SK-N-SH treated with all-trans-retinoic acid at 6 μM for 48 hours (cell line): ENCODE measurements at regions not wholly inside any gene's neighbourhood (a gene's known extent, or its start where the extent isn't known, plus 50 kb on each side); places are given as distances from the start of the nearest gene placed in this dataset.

ENCODE experiments used
- ARNTL ChIP-seq: fragments of 450-650 bp; formaldehyde crosslinking; IDR thresholded peaks from 2 replicates; pipeline ENCODE4 v1.5.0; 2020; ENCODE audit warnings: low read depth, mild to moderate bottlenecking, moderate library complexity, borderline replicate concordance
- BACH2 ChIP-seq: fragments of 250-450 bp; sonication (Bioruptor Pico); IDR thresholded peaks from 2 replicates; pipeline ENCODE4 v1.9.0; 2021; ENCODE audit warnings: mild to moderate bottlenecking, borderline replicate concordance
- CSDC2 ChIP-seq: fragments of 250-450 bp; sonication (Bioruptor Pico); IDR thresholded peaks from 2 replicates; pipeline ENCODE4 v1.5.0; 2020; ENCODE audit warnings: mild to moderate bottlenecking, moderate library complexity
- GLIS3 ChIP-seq: fragments of 250-450 bp; sonication (Bioruptor Pico); IDR thresholded peaks from 2 replicates; pipeline ENCODE4 v1.5.0; 2020; ENCODE audit warnings: mild to moderate bottlenecking, moderate library complexity
- PPARA ChIP-seq: fragments of 250-450 bp; sonication (Bioruptor Pico); IDR thresholded peaks from 2 replicates; pipeline ENCODE4 v1.5.0; 2020; ENCODE audit warnings: mild to moderate bottlenecking, borderline replicate concordance
- RARB ChIP-seq: fragments of 250-450 bp; sonication (Bioruptor Pico); IDR thresholded peaks from 2 replicates; pipeline ENCODE4 v1.8.0; 2021; ENCODE audit warnings: mild to moderate bottlenecking, moderate library complexity
- TCF4 ChIP-seq: fragments of 250-450 bp; sonication (Bioruptor Pico); IDR thresholded peaks from 2 replicates; pipeline ENCODE4 v1.8.0; 2021; ENCODE audit warnings: mild to moderate bottlenecking, moderate library complexity, borderline replicate concordance
- ZNF565 ChIP-seq: fragments of 450-650 bp; formaldehyde crosslinking; conservative IDR thresholded peaks from 2 replicates; pipeline ENCODE4 v1.5.0; 2020; ENCODE audit warnings: low read depth, mild to moderate bottlenecking, moderate library complexity
- TF ChIP-seq, protein P1 (sequence below): fragments of 250-450 bp; sonication (Bioruptor Pico); IDR thresholded peaks from 2 replicates; pipeline ENCODE4 v1.8.0; 2020; ENCODE audit warnings: mild to moderate bottlenecking, moderate library complexity, borderline replicate concordance
- TF ChIP-seq, protein P2 (sequence below): fragments of 250-450 bp; sonication (Bioruptor Pico); IDR thresholded peaks from 2 replicates; pipeline ENCODE4 v1.5.0; 2020; ENCODE audit warnings: mild to moderate bottlenecking, moderate library complexity
- TF ChIP-seq, protein P3 (sequence below): fragments of 250-450 bp; sonication (Bioruptor Pico); IDR thresholded peaks from 2 replicates; pipeline ENCODE4 v1.5.1; 2020; ENCODE audit warnings: low read depth, mild to moderate bottlenecking, moderate library complexity

DNA sequence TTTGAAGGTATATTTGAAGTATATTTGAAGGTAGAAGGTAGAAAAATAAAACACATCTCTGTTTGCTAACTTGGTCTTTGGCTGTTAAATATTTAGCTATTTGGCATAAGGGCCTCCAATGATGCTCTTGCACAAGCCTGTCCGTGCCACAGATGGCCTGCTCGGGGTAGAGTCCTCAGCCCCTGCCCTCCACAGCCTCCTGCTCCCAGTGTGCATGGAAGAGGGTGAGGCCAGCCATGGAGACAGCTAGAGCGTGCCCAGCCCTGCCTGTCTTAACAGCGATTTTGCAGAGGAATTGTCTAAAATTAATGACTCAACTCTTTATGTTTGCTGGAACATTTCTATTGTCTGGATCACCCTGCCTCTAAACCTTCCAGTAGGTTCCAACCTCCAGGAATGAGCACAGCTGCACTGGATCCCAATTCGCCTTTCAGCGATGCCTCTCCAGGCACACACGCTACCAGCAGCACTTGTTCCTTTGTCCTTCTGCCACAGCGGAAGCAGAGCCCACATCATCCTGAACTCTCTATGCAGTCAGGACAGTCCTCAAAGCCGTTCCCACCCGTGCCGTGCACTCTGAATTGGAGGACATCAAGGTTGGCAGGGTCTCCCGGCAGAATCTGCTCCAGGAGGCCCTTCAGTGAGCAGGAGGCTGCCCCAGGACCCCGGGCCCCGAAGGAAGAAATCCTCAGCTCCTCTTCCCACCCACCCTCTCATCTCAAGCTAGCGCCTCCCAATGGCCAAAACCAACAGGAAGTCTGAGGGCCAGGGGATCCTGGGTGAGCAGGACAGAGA, 254.0 kb upstream of the IRX1 start:
- TF ChIP-seq RARB (CRISPR knock-in tag), result no peak
- TF ChIP-seq ZNF565 (CRISPR knock-in tag), result no peak
- no peak for TF ChIP-seq ARNTL (CRISPR knock-in tag)
- TF ChIP-seq TCF4, result no peak
- TF ChIP-seq PPARA (CRISPR knock-in tag), result no peak
- no peak for TF ChIP-seq CSDC2 (CRISPR knock-in tag)
- TF ChIP-seq BACH2 (CRISPR knock-in tag), result no peak
- TF ChIP-seq, protein P1, sequence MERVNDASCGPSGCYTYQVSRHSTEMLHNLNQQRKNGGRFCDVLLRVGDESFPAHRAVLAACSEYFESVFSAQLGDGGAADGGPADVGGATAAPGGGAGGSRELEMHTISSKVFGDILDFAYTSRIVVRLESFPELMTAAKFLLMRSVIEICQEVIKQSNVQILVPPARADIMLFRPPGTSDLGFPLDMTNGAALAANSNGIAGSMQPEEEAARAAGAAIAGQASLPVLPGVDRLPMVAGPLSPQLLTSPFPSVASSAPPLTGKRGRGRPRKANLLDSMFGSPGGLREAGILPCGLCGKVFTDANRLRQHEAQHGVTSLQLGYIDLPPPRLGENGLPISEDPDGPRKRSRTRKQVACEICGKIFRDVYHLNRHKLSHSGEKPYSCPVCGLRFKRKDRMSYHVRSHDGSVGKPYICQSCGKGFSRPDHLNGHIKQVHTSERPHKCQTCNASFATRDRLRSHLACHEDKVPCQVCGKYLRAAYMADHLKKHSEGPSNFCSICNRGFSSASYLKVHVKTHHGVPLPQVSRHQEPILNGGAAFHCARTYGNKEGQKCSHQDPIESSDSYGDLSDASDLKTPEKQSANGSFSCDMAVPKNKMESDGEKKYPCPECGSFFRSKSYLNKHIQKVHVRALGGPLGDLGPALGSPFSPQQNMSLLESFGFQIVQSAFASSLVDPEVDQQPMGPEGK (CRISPR knock-in tag), result no peak
- TF ChIP-seq, protein P2, sequence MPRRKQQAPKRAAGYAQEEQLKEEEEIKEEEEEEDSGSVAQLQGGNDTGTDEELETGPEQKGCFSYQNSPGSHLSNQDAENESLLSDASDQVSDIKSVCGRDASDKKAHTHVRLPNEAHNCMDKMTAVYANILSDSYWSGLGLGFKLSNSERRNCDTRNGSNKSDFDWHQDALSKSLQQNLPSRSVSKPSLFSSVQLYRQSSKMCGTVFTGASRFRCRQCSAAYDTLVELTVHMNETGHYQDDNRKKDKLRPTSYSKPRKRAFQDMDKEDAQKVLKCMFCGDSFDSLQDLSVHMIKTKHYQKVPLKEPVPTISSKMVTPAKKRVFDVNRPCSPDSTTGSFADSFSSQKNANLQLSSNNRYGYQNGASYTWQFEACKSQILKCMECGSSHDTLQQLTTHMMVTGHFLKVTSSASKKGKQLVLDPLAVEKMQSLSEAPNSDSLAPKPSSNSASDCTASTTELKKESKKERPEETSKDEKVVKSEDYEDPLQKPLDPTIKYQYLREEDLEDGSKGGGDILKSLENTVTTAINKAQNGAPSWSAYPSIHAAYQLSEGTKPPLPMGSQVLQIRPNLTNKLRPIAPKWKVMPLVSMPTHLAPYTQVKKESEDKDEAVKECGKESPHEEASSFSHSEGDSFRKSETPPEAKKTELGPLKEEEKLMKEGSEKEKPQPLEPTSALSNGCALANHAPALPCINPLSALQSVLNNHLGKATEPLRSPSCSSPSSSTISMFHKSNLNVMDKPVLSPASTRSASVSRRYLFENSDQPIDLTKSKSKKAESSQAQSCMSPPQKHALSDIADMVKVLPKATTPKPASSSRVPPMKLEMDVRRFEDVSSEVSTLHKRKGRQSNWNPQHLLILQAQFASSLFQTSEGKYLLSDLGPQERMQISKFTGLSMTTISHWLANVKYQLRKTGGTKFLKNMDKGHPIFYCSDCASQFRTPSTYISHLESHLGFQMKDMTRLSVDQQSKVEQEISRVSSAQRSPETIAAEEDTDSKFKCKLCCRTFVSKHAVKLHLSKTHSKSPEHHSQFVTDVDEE (CRISPR knock-in tag), result no peak
- TF ChIP-seq, protein P3, sequence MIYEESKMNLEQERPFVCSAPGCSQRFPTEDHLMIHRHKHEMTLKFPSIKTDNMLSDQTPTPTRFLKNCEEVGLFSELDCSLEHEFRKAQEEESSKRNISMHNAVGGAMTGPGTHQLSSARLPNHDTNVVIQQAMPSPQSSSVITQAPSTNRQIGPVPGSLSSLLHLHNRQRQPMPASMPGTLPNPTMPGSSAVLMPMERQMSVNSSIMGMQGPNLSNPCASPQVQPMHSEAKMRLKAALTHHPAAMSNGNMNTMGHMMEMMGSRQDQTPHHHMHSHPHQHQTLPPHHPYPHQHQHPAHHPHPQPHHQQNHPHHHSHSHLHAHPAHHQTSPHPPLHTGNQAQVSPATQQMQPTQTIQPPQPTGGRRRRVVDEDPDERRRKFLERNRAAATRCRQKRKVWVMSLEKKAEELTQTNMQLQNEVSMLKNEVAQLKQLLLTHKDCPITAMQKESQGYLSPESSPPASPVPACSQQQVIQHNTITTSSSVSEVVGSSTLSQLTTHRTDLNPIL, result no peak
- TF ChIP-seq GLIS3, result no peak
